NCI-H748 treated with DMSO at 0.1 percent for 48 hours (cell line): ENCODE measurements at regions not wholly inside any gene's neighbourhood (a gene's known extent, or its start where the extent isn't known, plus 50 kb on each side); places are given as distances from the start of the nearest gene placed in this dataset.
"Not testable (repeated sequence)": the region's sequence is repeated elsewhere in the genome, so short reads cannot be mapped to it uniquely, and the experiment has no call there.

ENCODE experiments used
- DNase-seq: peaks from one replicate; lab custom pipeline; 2025; lab: John Stamatoyannopoulos, UW

DNA sequence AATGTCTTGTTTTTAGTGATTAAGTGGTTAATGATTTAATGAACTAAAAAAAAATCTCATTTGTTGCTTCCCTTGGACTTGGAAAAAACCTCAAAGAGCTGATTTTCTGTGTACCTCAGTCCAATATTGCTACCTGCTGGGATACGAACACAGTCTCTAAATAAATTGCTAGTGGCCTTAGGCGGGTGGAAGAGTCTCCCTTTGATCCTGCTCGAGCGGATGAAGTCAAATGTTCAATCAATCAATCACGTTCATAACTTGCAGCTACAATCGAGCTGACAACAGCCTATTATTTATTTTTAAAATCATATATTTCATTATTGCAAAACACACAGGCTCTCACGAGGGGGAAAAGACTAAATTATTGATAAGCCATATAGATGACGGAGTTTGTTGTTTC, 57.3 kb upstream of the HABP2 start:
- DNase-seq: no peak

DNA sequence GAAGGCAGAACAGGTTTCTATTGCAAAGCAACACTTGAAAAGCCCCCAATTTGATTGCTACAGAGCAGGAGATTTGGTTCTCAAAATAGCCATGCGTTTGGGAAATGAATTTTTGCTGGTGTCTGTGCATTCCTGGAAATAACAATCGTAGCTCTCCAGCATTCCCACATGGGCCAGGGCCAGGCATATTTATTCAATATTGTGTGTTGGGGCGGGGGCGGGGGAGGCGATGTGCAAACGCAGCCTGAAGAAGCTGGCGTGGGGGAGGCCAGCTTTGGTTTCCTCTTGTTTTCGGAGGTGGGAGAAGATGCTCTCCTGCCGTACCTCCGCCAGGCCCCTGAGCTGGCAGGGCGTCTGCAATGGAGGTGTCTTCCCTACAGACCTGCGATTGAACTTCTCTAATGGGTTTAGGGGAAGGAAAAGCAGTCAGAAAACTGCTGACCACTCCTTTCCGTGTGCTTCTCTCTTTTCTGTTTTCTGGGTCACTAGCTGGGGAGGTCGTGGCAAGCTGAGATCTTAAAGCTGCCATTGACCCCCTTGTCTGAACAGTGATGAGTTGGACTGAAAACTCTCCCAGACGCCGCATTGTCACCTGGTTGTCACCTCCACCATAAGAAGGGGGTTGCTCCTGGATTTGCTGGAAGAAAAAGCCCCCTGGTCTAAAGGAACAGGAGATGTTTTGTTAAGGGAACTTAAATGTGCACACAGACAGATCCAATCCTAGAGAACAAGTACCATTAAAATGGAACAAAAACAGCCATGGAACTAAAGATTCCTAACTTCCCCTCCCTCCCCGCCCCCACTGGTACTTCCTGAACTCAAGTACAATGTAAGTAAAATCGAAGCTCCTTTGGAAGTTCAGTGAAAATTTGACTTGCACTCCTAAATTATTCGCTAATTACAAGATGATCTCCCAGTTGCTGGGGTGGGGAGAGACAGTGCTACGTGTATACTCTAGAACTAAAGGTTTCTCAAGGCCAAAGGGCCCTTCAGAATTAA, 56.4 kb upstream of the HABP2 start:
- no peak for DNase-seq

GRCh38 chr10:113497198-113497597, 55.7 kb upstream of the HABP2 start:
- DNase-seq: no peak

- no peak for DNase-seq
Measured at GRCh38 chr10:113498997-113499396, 53.9 kb upstream of the HABP2 start.

GRCh38 chr10:113499806-113500205, 53.0 kb upstream of the HABP2 start:
- no peak for DNase-seq

- not testable (repeated sequence) for DNase-seq
Measured at GRCh38 chr10:113501031-113501430, 51.8 kb upstream of the HABP2 start.
